Adrenal gland (tissue), 9 donors: ENCODE measurements at regions not wholly inside any gene's neighbourhood (a gene's known extent, or its start where the extent isn't known, plus 50 kb on each side); places are given as distances from the start of the nearest gene placed in this dataset.

ENCODE experiments used
- DNase-seq, 7 donors: peaks; one replicate each; pipeline ENCODE4 v3.0.0-alpha.2; 2019 to 2020
- H3K27ac ChIP-seq, 5 donors: fragments of 200-600 bp; sonication (generic) in 4 of 5; 1 replicate in 3 of 5; 2 replicates in 2 of 5; pipeline versions ENCODE4 v1.5.1 to v1.8.0; 2016 to 2020; ENCODE audit warnings: mild to moderate bottlenecking in 1 of 5
- H3K27me3 ChIP-seq: fragments of 200-600 bp; 2 replicates; pipeline ENCODE4 v1.8.0; 2021
- H3K36me3 ChIP-seq, 2 donors: fragments of 200-600 bp; replicated peaks in 1 of 2; 1 replicate in 1 of 2; 2 replicates in 1 of 2; pipeline versions ENCODE4 v1.5.1 to v1.8.0; 2018 to 2022
- H3K4me1 ChIP-seq, 2 donors: fragments of 200-600 bp; replicated peaks in 1 of 2; 1 replicate in 1 of 2; 2 replicates in 1 of 2; pipeline versions ENCODE4 v1.5.1 to v1.8.0; 2018 to 2021
- H3K4me3 ChIP-seq, 4 donors: fragments of 200-600 bp; sonication (generic) in 3 of 4; one replicate each; pipeline ENCODE4 v1.5.1; 2016 to 2018
- H3K9me3 ChIP-seq, 3 donors: fragments of 200-600 bp; sonication (generic) in 1 of 3; replicated peaks in 1 of 3; 1 replicate in 2 of 3; 2 replicates in 1 of 3; pipeline versions ENCODE4 v1.5.1 to v1.8.0; 2016 to 2021
- CTCF ChIP-seq, 6 experiments: fragments of 450-650 bp in 4 of 6; fragments of 200-600 bp in 2 of 6; sonication (generic) in 1 of 6; IDR thresholded peaks; 1 replicate in 5 of 6; 2 replicates in 1 of 6; pipeline versions ENCODE4 v1.5.1 to v1.8.0; 2016 to 2021; ENCODE audit warnings: antibody characterized with exemption in 6 of 6, mild to moderate bottlenecking in 2 of 6, moderate library complexity in 1 of 6
- POLR2A ChIP-seq, 2 donors: fragments of 450-650 bp; IDR thresholded peaks; one replicate each; pipeline ENCODE4 v1.6.1; 2017; ENCODE audit warnings: antibody characterized with exemption in 2 of 2, mild to moderate bottlenecking in 2 of 2, moderate library complexity in 1 of 2
- WGBS, 4 donors: extraction: QIAGEN DNeasy Blood & Tissue Kit in 2 of 4; methylation state at CpG; one replicate each; pipeline versions ENCODE4 v1.1.5 to v1.1.7; 2013 to 2017; 5-methylcytosine and 5-hydroxymethylcytosine counted together
- intact Hi-C, 2 donors: fragments of 100-400 bp; cut with DNase I; formaldehyde crosslinking; loops; one replicate each; pipeline versions ENCODE4 v1.14.1 to v1.15.0; 2022 to 2023
- donor health status: healthy with polysubstance abuse.
- donor health status: Bipolar disorder and iron deficiency.
- donor health status: DM: yes; HTN: yes; CAD: no.
- donor health status: DM: no; HTN: no; CAD: no.
- donor health status: DM: no; HTN: no; CAD: no.

GRCh38 chr2:49772299-49772970, 618.1 kb upstream of the FSHR start:
- Histone ChIP-seq H3K27me3 (no peaks in the 10 kb centered on the region), H3K27ac (no peak overlapping the region), H3K9me3 (no peaks in the 10 kb centered on the region), H3K36me3 (no peaks in the 10 kb centered on the region), H3K4me3 (no peak overlapping the region), H3K4me1 (no peaks in the 10 kb centered on the region)
- intact Hi-C loops, result no loop called here
- no peak for TF ChIP-seq CTCF (IDR thresholded peaks at IDR 0.05)
- TF ChIP-seq POLR2A (IDR thresholded peaks at IDR 0.05), result no peak
- DNase-seq, result no peak
- WGBS, 4 donors, result 80 to 88% (median 83%) methylated on average over 1 to 10 of the region's 10 CpGs

DNA sequence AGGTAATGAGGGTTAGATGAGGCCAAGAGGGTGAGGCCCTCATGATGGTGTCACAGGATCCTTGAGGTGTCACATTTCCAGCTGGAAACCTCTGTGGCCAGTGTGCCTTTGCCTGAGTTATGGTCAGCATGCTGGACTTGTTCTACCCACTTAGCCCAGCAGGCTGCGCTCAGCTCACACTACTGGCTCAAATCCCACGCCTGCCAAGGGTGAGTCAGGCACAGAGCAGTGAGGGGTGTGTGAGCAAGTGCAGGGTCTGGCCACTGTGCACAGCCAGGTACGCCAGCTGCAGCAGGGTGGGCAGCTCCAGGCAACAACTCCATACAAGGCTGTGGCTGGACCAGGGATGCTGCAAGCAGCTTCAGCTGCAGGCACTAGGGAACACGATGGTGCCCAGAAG, 616.6 kb upstream of the FSHR start:
- Histone ChIP-seq H3K36me3 (no peaks in the 10 kb centered on the region), H3K4me1 (no peaks in the 10 kb centered on the region), H3K9me3 (no peaks in the 10 kb centered on the region), H3K27me3 (no peaks in the 10 kb centered on the region), H3K27ac (no peak overlapping the region), H3K4me3 (no peak overlapping the region)
- peak in 5 of 6 experiments; percentile 16 to 53 (median 37) for TF ChIP-seq CTCF (IDR thresholded peaks at IDR 0.05)
- no peak for TF ChIP-seq POLR2A (IDR thresholded peaks at IDR 0.05)
- intact Hi-C loops, result no loop called here
- DNase-seq, result peak in 6 of 7 donors; percentile 22 to 63 (median 46)
- WGBS, 4 donors, result 20 to 59% (median 50%) methylated on average over 1 to 4 of the region's 4 CpGs

DNA sequence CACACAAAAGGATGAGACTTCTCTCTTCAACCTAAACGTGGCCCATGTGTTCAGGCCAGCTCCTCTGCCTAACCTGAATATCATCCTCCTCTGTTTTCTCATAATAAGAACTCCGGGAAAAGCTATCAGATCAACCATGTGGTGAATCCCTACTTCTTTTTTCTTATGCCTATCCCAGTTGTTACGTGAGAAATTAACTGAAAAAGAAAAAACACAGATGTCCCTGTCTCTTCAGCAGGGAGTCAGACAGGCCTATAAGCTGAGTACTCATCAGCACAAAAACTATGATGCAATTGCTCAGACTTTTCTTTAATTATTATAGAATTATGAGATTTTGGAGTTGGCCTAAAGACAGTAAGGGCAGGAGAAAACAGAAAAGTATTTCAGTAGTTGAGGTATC, 613.0 kb upstream of the FSHR start:
- Histone ChIP-seq H3K9me3 (no peaks in the 10 kb centered on the region), H3K4me3 (no peak overlapping the region), H3K27me3 (no peaks in the 10 kb centered on the region), H3K4me1 (no peaks in the 10 kb centered on the region), H3K36me3 (no peaks in the 10 kb centered on the region), H3K27ac (no peak overlapping the region)
- TF ChIP-seq POLR2A (IDR thresholded peaks at IDR 0.05) (no peak), CTCF (IDR thresholded peaks at IDR 0.05) (no peak)
- DNase-seq, result no peak
- 58 to 71% (median 67%) methylated on average over 3 of the region's 3 CpGs for WGBS, 4 donors
- intact Hi-C loops, result no loop called here

DNA sequence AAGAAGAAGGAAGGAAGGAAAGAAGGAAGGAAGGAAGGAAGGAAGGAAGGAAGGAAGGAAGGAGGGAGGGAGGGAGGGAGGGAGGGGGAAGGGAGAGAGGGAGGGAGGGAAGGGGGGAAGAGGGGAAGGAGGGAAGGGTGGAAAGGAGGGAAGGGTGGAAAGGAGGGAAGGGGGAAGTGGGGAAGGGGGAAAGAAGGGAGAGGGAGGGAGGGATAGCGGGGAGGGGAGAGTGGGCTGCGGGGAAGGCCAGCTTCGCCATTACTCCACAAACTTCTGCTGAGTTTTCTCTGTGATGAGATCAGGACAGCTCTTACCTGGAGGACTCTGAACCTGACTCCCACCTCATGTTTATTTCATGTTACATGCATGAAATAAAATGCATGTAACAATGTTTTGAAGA, 601.5 kb upstream of the FSHR start:
- no peak for TF ChIP-seq CTCF (IDR thresholded peaks at IDR 0.05)
- TF ChIP-seq POLR2A (IDR thresholded peaks at IDR 0.05), result no peak
- Histone ChIP-seq H3K9me3 (no peaks in the 10 kb centered on the region), H3K27ac (no peak overlapping the region), H3K4me1 (no peaks in the 10 kb centered on the region), H3K4me3 (no peak overlapping the region), H3K27me3 (no peaks in the 10 kb centered on the region), H3K36me3 (no peaks in the 10 kb centered on the region)
- no peak for DNase-seq
- 87 to 94% (median 89%) methylated on average over 3 of the region's 3 CpGs for WGBS, 4 donors
- intact Hi-C loops, result no loop called here
